ENCODE measurements at regions not wholly inside any gene's neighbourhood (a gene's known extent, or its start where the extent isn't known, plus 50 kb on each side); places are given as distances from the start of the nearest gene placed in this dataset.
"Not testable (repeated sequence)": the region's sequence is repeated elsewhere in the genome, so short reads cannot be mapped to it uniquely, and the experiment has no call there.

- peak overlapping the region; percentile 14; the same call in 1 of the 2 replicates for H3K27ac ChIP-seq (ENCODE audit: low read length)
- peaks cover 11% of the 10 kb centered on the region; the same call in 1 of the 2 replicates for H3F3A ChIP-seq (ENCODE audit: insufficient read depth, low read length)
- DNase-seq: peak; percentile 72
- H3K27me3 ChIP-seq (replicated peaks; ENCODE audit: insufficient read depth, low read length): no peaks in the 10 kb centered on the region
- no peaks in the 10 kb centered on the region for H4K20me1 ChIP-seq (ENCODE audit: insufficient read depth, low read length)
- no peak for TF ChIP-seq EZH2 (optimal IDR thresholded peaks at IDR 0.05; ENCODE audit: low read depth, low read length)
- TF ChIP-seq CTCF (IDR thresholded peaks at IDR 0.05; ENCODE audit: low read length): no peak
- TF ChIP-seq EZH2phosphoT487 (IDR thresholded peaks at IDR 0.05; ENCODE audit: low read length): no peak
- H3K9me2 ChIP-seq (replicated peaks; ENCODE audit: insufficient read depth, low read length): no peaks in the 10 kb centered on the region; the same call in 1 of the 2 replicates
- no peaks in the 10 kb centered on the region for H3K36me3 ChIP-seq (replicated peaks; ENCODE audit: insufficient read depth, low read length)
- peaks cover 21% of the 10 kb centered on the region for H3K4me1 ChIP-seq (ENCODE audit: low read length)
- no peak overlapping the region for H2AFZ ChIP-seq (ENCODE audit: low read length)
- no peaks in the 10 kb centered on the region for H3K9me3 ChIP-seq (replicated peaks; ENCODE audit: insufficient read depth, low read length)
- no peak overlapping the region for H3K4me3 ChIP-seq (ENCODE audit: low read length)
- no peaks in the 10 kb centered on the region for H3K79me2 ChIP-seq (ENCODE audit: low read length)
- H3K4me2 ChIP-seq (ENCODE audit: low read depth, low read length): peak overlapping the region; percentile 38; the same call in 1 of the 2 replicates
- H3K9ac ChIP-seq (ENCODE audit: low read length): no peak overlapping the region
Measured at GRCh38 chr4:138588501-138588900, 346.4 kb upstream of the SLC7A11 start.

DNA sequence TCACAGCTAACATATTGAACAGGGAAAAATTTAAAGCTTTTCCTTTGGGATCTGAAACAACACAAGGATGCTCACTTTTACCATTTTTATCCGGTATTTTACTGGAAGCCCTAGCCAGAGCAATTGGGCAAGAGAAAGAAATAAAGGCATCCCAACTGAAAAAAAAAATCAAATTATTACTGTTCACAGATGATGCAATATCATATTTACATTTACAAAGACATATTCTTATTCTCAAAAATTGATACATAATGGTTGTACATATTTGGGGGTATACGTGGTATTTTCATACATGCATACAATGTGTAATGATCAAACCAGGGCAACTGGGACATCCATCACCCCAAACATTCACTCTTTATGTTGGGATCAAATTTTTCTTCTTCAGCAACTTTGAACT, 337.0 kb upstream of the SLC7A11 start:
- TF ChIP-seq CTCF (IDR thresholded peaks at IDR 0.05; ENCODE audit: low read length) (no peak), EZH2 (optimal IDR thresholded peaks at IDR 0.05; ENCODE audit: low read depth, low read length) (no peak)
- H3K9me3 ChIP-seq (replicated peaks; ENCODE audit: insufficient read depth, low read length): no peaks in the 10 kb centered on the region

DNA sequence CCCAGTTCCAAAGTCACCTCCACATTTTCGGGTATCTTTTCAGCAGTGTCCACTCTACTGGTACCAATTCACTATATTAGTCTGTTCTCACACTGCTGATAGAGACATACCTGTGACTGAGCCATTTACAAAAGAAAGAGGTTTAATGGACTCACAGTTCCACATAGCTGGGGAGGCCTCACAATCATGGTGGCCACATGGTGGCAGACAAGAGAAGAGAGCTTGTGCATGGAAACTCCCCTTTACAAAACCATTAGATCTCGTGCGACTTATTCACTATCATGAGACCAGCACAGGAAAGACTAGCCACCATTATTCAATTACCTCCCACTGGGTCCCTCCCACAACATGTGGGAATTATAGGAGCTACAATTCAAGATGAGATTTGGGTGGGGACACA, 335.7 kb upstream of the SLC7A11 start:
- not testable (repeated sequence) for H3K4me3 ChIP-seq (ENCODE audit: low read length); H3K79me2 ChIP-seq (ENCODE audit: low read length); H3K4me1 ChIP-seq (ENCODE audit: low read length); H3K27me3 ChIP-seq (replicated peaks; ENCODE audit: insufficient read depth, low read length); H3K9me2 ChIP-seq (replicated peaks; ENCODE audit: insufficient read depth, low read length); H3K36me3 ChIP-seq (replicated peaks; ENCODE audit: insufficient read depth, low read length); H3K9me3 ChIP-seq (replicated peaks; ENCODE audit: insufficient read depth, low read length); H3F3A ChIP-seq (ENCODE audit: insufficient read depth, low read length); H3K9ac ChIP-seq (ENCODE audit: low read length); H3K27ac ChIP-seq (ENCODE audit: low read length); H3K4me2 ChIP-seq (ENCODE audit: low read depth, low read length); H2AFZ ChIP-seq (ENCODE audit: low read length); H4K20me1 ChIP-seq (ENCODE audit: insufficient read depth, low read length)
- peak; percentile 56 for DNase-seq
- peak; percentile 54 for TF ChIP-seq CTCF (IDR thresholded peaks at IDR 0.05; ENCODE audit: low read length)

More for the DNA sequence above, 337.0 kb upstream of the SLC7A11 start:
- H3K27me3 ChIP-seq (replicated peaks; ENCODE audit: insufficient read depth, low read length): no peaks in the 10 kb centered on the region
- H2AFZ ChIP-seq (ENCODE audit: low read length): no peak overlapping the region
- no peak overlapping the region for H3K9ac ChIP-seq (ENCODE audit: low read length)
- no peaks in the 10 kb centered on the region for H3K36me3 ChIP-seq (replicated peaks; ENCODE audit: insufficient read depth, low read length)
- H4K20me1 ChIP-seq (ENCODE audit: insufficient read depth, low read length): no peaks in the 10 kb centered on the region
- H3K4me2 ChIP-seq (ENCODE audit: low read depth, low read length): no peak overlapping the region
- no peaks in the 10 kb centered on the region for H3F3A ChIP-seq (ENCODE audit: insufficient read depth, low read length)
- no peaks in the 10 kb centered on the region for H3K9me2 ChIP-seq (replicated peaks; ENCODE audit: insufficient read depth, low read length)
- no peak for DNase-seq
- no peaks in the 10 kb centered on the region for H3K4me1 ChIP-seq (ENCODE audit: low read length)
- H3K4me3 ChIP-seq (ENCODE audit: low read length): no peak overlapping the region
- no peaks in the 10 kb centered on the region for H3K79me2 ChIP-seq (ENCODE audit: low read length)
- H3K27ac ChIP-seq (ENCODE audit: low read length): no peak overlapping the region
